ENCODE measurements at regions not wholly inside any gene's neighbourhood (a gene's known extent, or its start where the extent isn't known, plus 50 kb on each side); places are given as distances from the start of the nearest gene placed in this dataset.

DNA sequence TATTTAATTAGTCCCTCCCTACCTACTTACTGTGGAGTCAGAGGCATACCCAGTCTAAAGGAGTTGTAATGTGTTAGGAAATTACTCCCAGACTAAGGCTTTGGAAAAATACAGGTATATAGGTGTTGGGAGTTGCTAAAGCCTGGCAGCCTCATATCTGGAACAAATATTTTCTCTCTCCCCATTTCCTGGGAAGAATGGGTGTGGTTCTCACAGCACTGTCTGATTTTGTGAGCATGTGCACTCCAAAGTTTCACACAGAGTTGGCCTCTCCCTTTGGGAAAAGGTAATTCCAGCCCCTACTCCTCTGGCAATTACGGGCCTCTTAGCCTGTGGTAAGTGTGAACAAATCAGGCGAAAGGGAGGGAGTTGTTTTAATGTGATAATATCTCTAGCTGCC lies 187.0 kb downstream of the MID1IP1 start:
- Mint-ChIP-seq H3K27me3 (ENCODE audit: insufficient read depth) (peaks cover 2% of the 10 kb centered on the region), H3K4me1 (ENCODE audit: low read depth) (no peaks in the 10 kb centered on the region), H3K9me3 (no peaks in the 10 kb centered on the region), H3K4me3 (no peak overlapping the region), H3K27ac (no peak overlapping the region), H3K36me3 (ENCODE audit: low read depth) (no peaks in the 10 kb centered on the region)
- intact Hi-C loops (cut with micrococcal nuclease) = loop anchor here (10.0 kb wide), 1 partner anchor 324 kb away; no protein-coding TSS in a partner anchor
- no peak for DNase-seq (ENCODE audit: low spot score)

DNA sequence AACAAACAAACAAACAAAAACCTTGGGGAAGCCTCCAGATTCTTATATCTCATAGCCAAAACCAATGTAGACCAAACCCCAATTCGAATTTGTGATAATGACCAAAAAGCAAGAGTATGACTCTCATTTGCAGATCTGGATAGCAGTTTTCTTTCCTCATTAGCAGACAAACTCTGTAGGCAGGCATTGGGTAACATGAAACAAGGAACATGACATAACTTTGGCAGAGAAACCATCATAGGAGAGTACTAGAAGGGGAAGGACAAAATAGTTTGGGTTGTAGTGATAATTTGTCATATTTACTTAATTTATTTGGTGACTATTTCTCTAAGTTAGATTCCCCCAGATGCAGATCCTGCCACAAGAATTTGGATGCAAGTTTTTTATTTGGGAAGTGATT lies 187.8 kb downstream of the MID1IP1 start:
- no peak overlapping the region for H3K4me3 Mint-ChIP-seq
- H3K9me3 Mint-ChIP-seq = no peaks in the 10 kb centered on the region
- H3K27ac Mint-ChIP-seq = no peak overlapping the region
- DNase-seq (ENCODE audit: low spot score) = no peak
- no peaks in the 10 kb centered on the region for H3K36me3 Mint-ChIP-seq (ENCODE audit: low read depth)
- H3K27me3 Mint-ChIP-seq (ENCODE audit: insufficient read depth) = peaks cover 2% of the 10 kb centered on the region
- intact Hi-C loops (cut with micrococcal nuclease) = loop anchor here (10.0 kb wide), 1 partner anchor 324 kb away; no protein-coding TSS in a partner anchor
- no peaks in the 10 kb centered on the region for H3K4me1 Mint-ChIP-seq (ENCODE audit: low read depth)

DNA sequence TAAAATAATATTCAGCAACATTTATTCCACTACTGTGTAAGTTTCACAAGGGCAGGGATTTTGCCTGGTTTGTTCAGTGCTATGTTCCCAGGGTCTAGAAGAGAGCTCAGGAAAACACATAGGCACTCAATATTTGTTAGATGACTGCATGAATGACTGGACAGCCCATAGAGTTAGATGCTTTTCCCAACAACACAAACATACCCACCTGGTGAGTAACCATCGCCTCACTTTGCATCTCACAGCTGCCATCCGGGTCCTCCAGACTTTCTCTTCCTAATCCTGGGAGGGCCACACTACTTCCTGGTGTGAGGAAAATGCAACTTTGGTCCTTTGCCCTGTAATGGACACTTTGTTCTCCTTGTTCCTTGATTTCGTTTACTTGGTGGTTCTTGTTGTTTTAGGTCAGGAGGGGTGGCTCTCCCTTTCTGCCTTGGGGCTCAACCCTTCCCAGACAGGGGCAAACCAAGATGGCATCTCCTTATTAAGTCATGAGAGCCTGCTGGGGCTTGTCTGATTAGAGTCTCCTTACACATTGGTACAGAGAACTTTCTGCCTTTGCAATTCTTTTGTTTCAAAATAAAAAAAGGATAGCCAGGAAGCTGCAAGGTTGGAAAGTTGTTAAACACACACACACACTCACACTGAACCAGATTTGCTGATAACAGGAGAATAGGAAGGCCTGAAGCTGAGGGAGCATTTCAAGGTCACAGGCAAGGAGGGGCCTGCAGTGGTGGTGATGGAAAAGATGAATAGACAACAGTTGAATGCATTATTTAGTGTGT lies 190.6 kb downstream of the MID1IP1 start:
- no peaks in the 10 kb centered on the region for H3K4me1 Mint-ChIP-seq (ENCODE audit: low read depth)
- H3K27ac Mint-ChIP-seq = no peak overlapping the region
- no peaks in the 10 kb centered on the region for H3K36me3 Mint-ChIP-seq (ENCODE audit: low read depth)
- peaks cover 2% of the 10 kb centered on the region for H3K27me3 Mint-ChIP-seq (ENCODE audit: insufficient read depth)
- intact Hi-C loops (cut with micrococcal nuclease) = no loop called here
- no peak overlapping the region for H3K4me3 Mint-ChIP-seq
- no peaks in the 10 kb centered on the region for H3K9me3 Mint-ChIP-seq
- no peak for DNase-seq (ENCODE audit: low spot score)

DNA sequence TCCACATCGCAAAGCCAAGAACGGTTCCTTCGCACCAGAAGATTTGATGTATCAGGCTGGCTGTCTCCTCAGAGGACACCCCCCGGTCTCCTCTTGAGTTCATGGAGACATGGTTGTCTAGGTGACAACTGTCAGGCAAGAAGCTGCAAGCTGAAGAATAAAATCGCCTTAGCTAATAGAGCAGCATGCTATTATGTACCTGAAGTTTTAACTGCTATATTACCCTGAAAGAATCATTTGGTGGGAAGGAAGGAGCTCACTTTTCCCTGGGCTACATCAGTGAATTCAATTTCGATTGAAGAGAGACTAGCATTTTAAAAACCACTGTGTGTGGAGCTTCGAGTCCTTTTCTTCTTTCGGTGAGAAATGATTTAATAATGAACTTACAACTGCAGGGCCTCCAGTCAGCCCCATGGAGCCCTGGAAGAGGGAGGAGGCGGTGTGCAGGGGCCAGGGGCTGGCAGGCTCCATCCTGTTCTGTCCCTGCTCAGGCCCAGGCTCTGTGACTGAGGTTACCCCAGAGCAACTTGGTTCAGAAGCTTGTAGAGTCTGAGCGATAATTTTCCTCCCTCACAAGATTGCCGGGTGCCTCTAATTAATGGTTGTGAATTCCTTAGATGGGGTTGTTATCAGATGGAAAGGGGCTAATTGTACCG lies 191.3 kb downstream of the MID1IP1 start:
- Mint-ChIP-seq H3K36me3 (ENCODE audit: low read depth) (no peaks in the 10 kb centered on the region), H3K27me3 (ENCODE audit: insufficient read depth) (peaks cover 2% of the 10 kb centered on the region), H3K4me3 (no peak overlapping the region), H3K27ac (no peak overlapping the region), H3K9me3 (no peaks in the 10 kb centered on the region), H3K4me1 (ENCODE audit: low read depth) (no peaks in the 10 kb centered on the region)
- DNase-seq (ENCODE audit: low spot score) = no peak
- intact Hi-C loops (cut with micrococcal nuclease) = no loop called here

DNA sequence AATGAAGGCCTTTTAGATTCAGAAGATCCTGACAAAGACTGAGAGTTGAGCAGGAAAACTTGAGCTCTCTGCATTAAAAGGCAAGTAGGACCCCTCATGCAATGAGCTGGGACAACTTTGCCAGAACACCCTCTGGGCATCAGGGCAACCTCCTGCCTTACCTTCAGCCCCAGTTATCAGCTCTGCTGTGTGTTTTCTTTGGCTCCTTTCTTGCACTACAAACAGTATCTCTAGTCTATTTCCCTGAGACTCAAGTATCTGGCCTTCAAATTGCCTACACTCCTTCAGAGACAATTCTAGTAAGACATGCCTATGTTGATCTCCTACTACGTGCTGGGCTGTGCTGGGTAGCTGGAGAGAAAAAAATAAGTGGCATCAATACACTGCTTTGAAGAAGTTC lies 192.2 kb downstream of the MID1IP1 start:
- DNase-seq (ENCODE audit: low spot score) = no peak
- no peak overlapping the region for H3K4me3 Mint-ChIP-seq
- H3K27me3 Mint-ChIP-seq (ENCODE audit: insufficient read depth) = peaks cover 2% of the 10 kb centered on the region
- no peak overlapping the region for H3K27ac Mint-ChIP-seq
- H3K36me3 Mint-ChIP-seq (ENCODE audit: low read depth) = no peaks in the 10 kb centered on the region
- H3K4me1 Mint-ChIP-seq (ENCODE audit: low read depth) = no peaks in the 10 kb centered on the region
- no peaks in the 10 kb centered on the region for H3K9me3 Mint-ChIP-seq
- intact Hi-C loops (cut with micrococcal nuclease) = no loop called here

DNA sequence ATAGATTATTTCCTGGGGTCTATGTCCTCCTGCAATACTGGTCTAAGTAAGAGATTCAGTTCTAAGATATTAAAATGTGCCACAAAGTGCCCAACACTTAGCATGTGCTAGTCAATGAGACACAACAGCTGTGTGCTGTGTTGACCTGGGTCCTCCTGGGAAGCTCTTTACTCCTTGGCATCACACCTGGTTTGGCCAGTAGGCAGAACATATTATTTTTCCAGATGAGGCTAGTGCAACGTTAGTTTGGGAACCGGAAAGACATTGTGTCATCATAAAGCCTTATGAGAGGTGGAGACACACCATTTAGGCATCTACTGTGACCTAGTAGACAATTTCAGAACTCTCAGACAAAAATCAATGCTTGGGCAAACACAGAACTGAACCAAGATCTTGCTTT lies 197.8 kb downstream of the MID1IP1 start:
- H3K4me1 Mint-ChIP-seq (ENCODE audit: low read depth) = no peaks in the 10 kb centered on the region
- H3K4me3 Mint-ChIP-seq = no peak overlapping the region
- DNase-seq (ENCODE audit: low spot score) = no peak
- no peaks in the 10 kb centered on the region for H3K9me3 Mint-ChIP-seq
- no peak overlapping the region for H3K27ac Mint-ChIP-seq
- no peaks in the 10 kb centered on the region for H3K36me3 Mint-ChIP-seq (ENCODE audit: low read depth)
- H3K27me3 Mint-ChIP-seq (ENCODE audit: insufficient read depth) = no peaks in the 10 kb centered on the region
- intact Hi-C loops (cut with micrococcal nuclease) = no loop called here

DNA sequence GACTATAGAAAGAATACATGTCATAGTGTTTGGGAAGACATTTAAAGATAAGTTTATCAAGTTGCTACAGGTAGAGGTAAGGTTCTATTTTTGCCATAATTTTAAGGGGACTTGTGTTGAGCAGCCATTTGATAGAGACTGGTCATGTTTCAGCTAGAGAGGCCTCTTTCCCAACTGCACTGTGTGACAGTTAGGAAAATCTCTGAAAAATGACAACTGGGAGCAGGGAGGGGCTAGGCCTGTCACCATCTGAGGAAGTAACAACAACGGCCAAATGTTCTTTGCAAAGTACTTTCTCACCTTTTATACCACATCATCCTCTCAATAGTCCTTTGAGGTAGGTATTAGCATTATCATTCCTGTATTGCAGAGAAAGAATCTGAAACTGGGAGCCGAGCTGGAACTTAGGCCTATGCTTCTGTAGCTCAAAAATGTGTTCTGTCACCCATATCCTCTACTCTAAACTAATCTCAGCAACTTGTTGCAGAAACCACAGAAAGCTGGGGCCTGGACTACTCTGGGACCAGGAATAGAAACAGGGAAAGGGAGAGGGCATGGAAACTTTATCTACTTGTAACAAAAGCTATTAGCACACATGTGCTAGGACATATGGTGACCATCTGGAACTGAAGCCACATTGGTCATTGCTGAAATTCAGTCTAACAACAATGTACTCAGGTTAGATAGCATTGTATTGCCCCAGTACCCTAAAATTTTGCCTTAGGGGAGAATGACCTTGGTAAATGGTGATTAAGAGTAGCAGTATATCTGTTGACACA lies 198.9 kb downstream of the MID1IP1 start:
- Mint-ChIP-seq H3K27me3 (ENCODE audit: insufficient read depth) (no peaks in the 10 kb centered on the region), H3K9me3 (no peaks in the 10 kb centered on the region), H3K27ac (no peak overlapping the region), H3K36me3 (ENCODE audit: low read depth) (no peaks in the 10 kb centered on the region), H3K4me1 (ENCODE audit: low read depth) (no peaks in the 10 kb centered on the region), H3K4me3 (no peak overlapping the region)
- DNase-seq (ENCODE audit: low spot score) = no peak
- intact Hi-C loops (cut with micrococcal nuclease) = no loop called here

DNA sequence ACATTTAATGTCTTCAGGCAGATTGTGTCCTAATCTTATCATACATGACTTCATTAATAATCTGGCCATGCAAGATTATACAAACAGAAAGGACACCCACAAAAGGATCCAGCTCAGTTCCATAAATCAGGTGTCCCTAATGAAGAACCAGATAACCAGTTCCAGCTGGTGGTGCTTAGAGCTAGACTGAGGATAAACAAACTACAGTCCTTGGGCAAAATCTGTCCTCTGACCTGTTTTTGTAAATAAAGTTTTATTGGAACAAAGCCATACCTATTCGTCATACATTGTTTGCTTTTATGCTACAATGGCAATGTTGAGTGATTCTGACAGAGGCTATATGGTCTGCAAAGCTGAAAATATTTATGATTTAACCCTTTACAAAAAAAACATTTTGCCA lies 199.5 kb downstream of the MID1IP1 start:
- Mint-ChIP-seq H3K9me3 (no peaks in the 10 kb centered on the region), H3K4me3 (no peak overlapping the region), H3K27me3 (ENCODE audit: insufficient read depth) (no peaks in the 10 kb centered on the region), H3K27ac (no peak overlapping the region), H3K36me3 (ENCODE audit: low read depth) (no peaks in the 10 kb centered on the region), H3K4me1 (ENCODE audit: low read depth) (no peaks in the 10 kb centered on the region)
- intact Hi-C loops (cut with micrococcal nuclease) = no loop called here
- DNase-seq (ENCODE audit: low spot score) = no peak

DNA sequence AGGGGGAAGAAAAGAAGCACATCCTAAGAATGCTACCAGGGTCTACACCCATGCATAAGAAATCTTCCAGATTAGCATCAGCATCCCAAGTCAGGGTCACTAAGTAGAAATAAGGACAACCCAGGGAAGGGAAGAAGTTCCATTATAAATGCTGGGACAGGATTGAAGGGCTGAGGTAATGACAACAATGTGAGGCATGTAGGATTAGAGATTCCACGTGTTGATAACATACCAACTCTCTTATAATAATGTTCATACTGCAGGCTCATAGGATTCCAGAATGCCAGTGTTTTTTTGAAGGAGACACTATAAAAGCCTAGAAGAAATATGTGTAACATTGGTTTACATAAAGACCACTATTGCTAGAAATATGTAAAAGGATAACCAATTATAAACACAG lies 201.2 kb downstream of the MID1IP1 start:
- Mint-ChIP-seq H3K4me1 (ENCODE audit: low read depth) (no peaks in the 10 kb centered on the region), H3K4me3 (no peak overlapping the region), H3K27ac (no peak overlapping the region), H3K27me3 (ENCODE audit: insufficient read depth) (no peaks in the 10 kb centered on the region), H3K36me3 (ENCODE audit: low read depth) (no peaks in the 10 kb centered on the region), H3K9me3 (no peaks in the 10 kb centered on the region)
- intact Hi-C loops (cut with micrococcal nuclease) = no loop called here
- no peak for DNase-seq (ENCODE audit: low spot score)

DNA sequence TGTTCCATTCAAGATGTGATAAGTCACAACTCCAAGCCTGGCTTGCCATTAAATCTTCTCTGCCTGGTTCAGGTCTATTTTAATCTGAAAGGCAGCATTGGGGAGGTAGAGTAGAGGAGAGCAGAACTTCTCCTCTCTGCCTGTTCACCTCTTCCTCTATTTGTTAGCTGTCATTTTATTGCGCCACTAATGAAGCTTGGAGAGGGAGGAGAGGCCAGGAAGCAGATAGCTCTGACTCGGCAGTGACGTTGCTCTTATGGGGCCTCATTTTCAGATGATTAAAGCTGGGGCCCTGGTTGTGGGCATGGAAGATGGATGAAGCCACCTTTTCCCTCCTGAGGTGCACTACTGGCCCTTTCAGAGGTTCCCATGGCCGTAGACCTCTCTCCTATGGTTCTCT lies 207.3 kb downstream of the MID1IP1 start:
- H3K27ac Mint-ChIP-seq = no peak overlapping the region
- DNase-seq (ENCODE audit: low spot score) = no peak
- H3K9me3 Mint-ChIP-seq = no peaks in the 10 kb centered on the region
- peaks cover 2% of the 10 kb centered on the region for H3K27me3 Mint-ChIP-seq (ENCODE audit: insufficient read depth)
- intact Hi-C loops (cut with micrococcal nuclease) = no loop called here
- no peaks in the 10 kb centered on the region for H3K36me3 Mint-ChIP-seq (ENCODE audit: low read depth)
- no peaks in the 10 kb centered on the region for H3K4me1 Mint-ChIP-seq (ENCODE audit: low read depth)
- no peak overlapping the region for H3K4me3 Mint-ChIP-seq

DNA sequence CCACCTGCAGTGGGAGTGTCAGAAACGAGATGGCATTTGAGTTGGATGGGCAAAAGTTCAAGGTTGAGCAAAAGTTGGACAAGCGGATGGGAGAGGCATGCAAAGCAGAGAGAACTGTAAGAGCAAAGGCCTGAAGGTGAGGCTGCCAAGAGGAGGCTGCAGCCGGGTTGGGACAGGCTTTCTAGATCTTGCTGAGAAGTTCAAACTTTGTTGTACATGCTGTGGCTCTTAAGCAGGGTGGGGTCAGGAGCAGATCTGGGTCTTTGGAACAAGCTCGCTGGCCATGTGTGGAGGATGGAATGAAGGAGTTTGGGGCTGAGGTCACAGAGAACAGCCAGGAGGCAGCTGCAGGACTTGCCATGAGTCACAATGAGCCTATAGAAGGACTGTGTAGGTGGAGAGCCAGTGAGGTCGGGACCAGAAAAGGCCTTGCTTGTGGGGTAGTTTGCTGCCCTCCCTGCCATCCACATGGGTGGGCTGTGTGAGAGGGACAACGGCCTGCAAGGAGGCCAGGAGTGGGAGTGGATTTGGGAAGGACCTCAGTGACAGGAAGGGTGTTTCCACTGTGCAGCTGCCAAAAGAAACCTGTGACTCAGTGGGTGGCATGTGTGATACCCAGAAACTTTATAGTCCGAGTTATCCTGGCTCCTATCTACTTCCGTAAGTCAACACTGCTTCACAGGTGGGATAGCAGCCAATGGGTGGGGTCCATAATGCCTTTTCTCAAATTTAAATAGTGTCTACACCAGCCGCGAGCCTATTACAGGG lies 210.4 kb downstream of the MID1IP1 start:
- intact Hi-C loops (cut with micrococcal nuclease) = no loop called here
- no peaks in the 10 kb centered on the region for H3K36me3 Mint-ChIP-seq (ENCODE audit: low read depth)
- H3K27ac Mint-ChIP-seq = no peak overlapping the region
- peaks cover 2% of the 10 kb centered on the region for H3K27me3 Mint-ChIP-seq (ENCODE audit: insufficient read depth)
- H3K4me3 Mint-ChIP-seq = no peak overlapping the region
- H3K4me1 Mint-ChIP-seq (ENCODE audit: low read depth) = no peaks in the 10 kb centered on the region
- no peak for DNase-seq (ENCODE audit: low spot score)
- H3K9me3 Mint-ChIP-seq = no peaks in the 10 kb centered on the region

DNA sequence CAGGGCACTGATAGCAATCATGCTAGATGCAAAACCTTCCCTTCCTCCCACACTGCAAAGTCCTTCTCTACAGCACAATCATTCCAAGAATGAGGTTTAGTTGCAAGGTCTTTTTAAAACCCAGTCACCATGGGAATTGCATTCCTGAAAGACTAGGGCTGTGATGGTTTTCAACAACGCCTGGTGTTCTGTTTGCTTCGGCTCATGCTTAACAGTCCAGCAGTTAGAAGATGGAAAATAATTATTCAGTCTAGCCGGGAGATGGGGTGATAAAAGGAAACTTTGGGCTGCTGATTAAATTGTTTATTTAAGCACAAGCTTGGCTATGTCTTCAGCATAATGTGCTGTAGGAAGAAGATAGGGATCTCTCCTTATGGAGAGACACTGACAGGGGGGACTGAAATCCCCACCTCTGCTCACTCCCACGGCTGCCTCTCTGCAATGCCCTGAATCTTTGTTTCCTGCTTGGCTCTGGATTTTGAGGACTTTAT lies 211.4 kb downstream of the MID1IP1 start:
- H3K4me1 Mint-ChIP-seq (ENCODE audit: low read depth) = no peaks in the 10 kb centered on the region
- intact Hi-C loops (cut with micrococcal nuclease) = no loop called here
- peaks cover 2% of the 10 kb centered on the region for H3K27me3 Mint-ChIP-seq (ENCODE audit: insufficient read depth)
- H3K4me3 Mint-ChIP-seq = no peak overlapping the region
- no peak for DNase-seq (ENCODE audit: low spot score)
- no peaks in the 10 kb centered on the region for H3K36me3 Mint-ChIP-seq (ENCODE audit: low read depth)
- H3K9me3 Mint-ChIP-seq = no peaks in the 10 kb centered on the region
- no peak overlapping the region for H3K27ac Mint-ChIP-seq
